Hepatocyte (in vitro differentiated cells): ENCODE measurements at regions not wholly inside any gene's neighbourhood (a gene's known extent, or its start where the extent isn't known, plus 50 kb on each side); places are given as distances from the start of the nearest gene placed in this dataset.
A peak's percentile ranks its signal among the peaks of the same experiment; 100 is the strongest.

ENCODE experiments used
- DNase-seq: peaks from one replicate; pipeline ENCODE4 v3.0.0-alpha.2; 2016; ENCODE audit warnings: low spot score
- H2AFZ ChIP-seq: fragments of 200-600 bp; sonication (generic); 2 replicates; pipeline ENCODE4 v1.6.0; 2016; ENCODE audit warnings: antibody characterized with exemption, mild to moderate bottlenecking
- H3K27ac ChIP-seq: fragments of 200-600 bp; sonication (generic); 2 replicates; pipeline ENCODE4 v1.5.1; 2016; ENCODE audit warnings: mild to moderate bottlenecking
- H3K27me3 ChIP-seq: fragments of 200-600 bp; sonication (generic); 2 replicates; pipeline ENCODE4 v1.6.1; 2016
- H3K36me3 ChIP-seq: fragments of 200-600 bp; sonication (generic); replicated peaks from 2 replicates; pipeline ENCODE4 v1.5.1; 2016; ENCODE audit warnings: low read depth; ENCODE audit not compliant: insufficient read depth
- H3K4me1 ChIP-seq: fragments of 200-600 bp; sonication (generic); 2 replicates; pipeline ENCODE4 v1.5.1; 2016; ENCODE audit warnings: mild to moderate bottlenecking, moderate library complexity; ENCODE audit not compliant: insufficient read depth
- H3K4me2 ChIP-seq: fragments of 200-600 bp; sonication (generic); 2 replicates; pipeline ENCODE4 v1.6.0; 2016
- H3K4me3 ChIP-seq: fragments of 200-600 bp; sonication (generic); 2 replicates; pipeline ENCODE4 v1.5.1; 2016; ENCODE audit warnings: mild to moderate bottlenecking
- H3K79me2 ChIP-seq: fragments of 200-600 bp; sonication (generic); 2 replicates; pipeline ENCODE4 v1.6.0; 2017; ENCODE audit warnings: mild to moderate bottlenecking
- H3K9me2 ChIP-seq: fragments of 200-600 bp; sonication (generic); replicated peaks from 2 replicates; pipeline ENCODE4 v1.6.0; 2017; ENCODE audit warnings: mild to moderate bottlenecking; ENCODE audit not compliant: insufficient read depth
- H3K9me3 ChIP-seq: fragments of 200-600 bp; sonication (generic); 2 replicates; pipeline ENCODE4 v1.5.1; 2016; ENCODE audit warnings: low read depth, mild to moderate bottlenecking
- H4K20me1 ChIP-seq: fragments of 200-600 bp; sonication (generic); 2 replicates; pipeline ENCODE4 v1.6.0; 2016; ENCODE audit warnings: mild to moderate bottlenecking; ENCODE audit not compliant: insufficient read depth, poor library complexity, severe bottlenecking
- EZH2 ChIP-seq: fragments of 200-600 bp; sonication (generic); IDR thresholded peaks from 2 replicates; pipeline ENCODE4 v1.6.1; 2016; ENCODE audit warnings: antibody characterized with exemption, mild to moderate bottlenecking, borderline replicate concordance
- EZH2phosphoT487 ChIP-seq: fragments of 200-600 bp; sonication (generic); IDR thresholded peaks from one replicate; pipeline ENCODE4 v1.6.1; 2018; ENCODE audit warnings: antibody characterized with exemption, mild to moderate bottlenecking, low read depth, moderate library complexity; ENCODE audit not compliant: unreplicated experiment, severe bottlenecking
- WGBS: methylation state at CpG from one replicate; pipeline ENCODE4 v1.1.6; 2016; ENCODE audit warnings: low lambda C conversion rate; ENCODE audit errors: missing lambda C conversion rate; 5-methylcytosine and 5-hydroxymethylcytosine counted together
- TF ChIP-seq, protein P1 (sequence below): fragments of 200-600 bp; sonication (generic); IDR thresholded peaks from 2 replicates; pipeline ENCODE4 v1.5.1; 2016; ENCODE audit warnings: antibody characterized with exemption, mild to moderate bottlenecking; ENCODE audit not compliant: poor library complexity

DNA sequence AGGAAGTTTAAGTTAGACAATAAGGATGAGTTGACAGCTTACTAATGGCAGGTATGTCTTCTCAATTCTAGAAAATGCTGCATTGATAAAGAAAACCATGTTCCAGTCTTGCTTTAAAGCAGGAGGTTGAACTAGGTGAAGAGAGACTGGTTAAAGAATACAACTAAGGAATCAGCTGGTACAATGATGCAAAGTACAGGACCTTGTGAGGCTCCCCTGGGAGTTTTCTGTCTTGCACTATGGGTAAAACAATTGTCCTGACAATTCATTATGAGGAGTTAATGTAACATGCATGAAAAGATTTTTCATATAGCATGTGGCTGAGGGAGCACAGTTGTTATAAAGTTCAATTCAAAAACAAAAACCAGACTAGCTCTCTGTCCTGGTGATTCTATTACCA lies 157.2 kb downstream of the BMP2 start:
- TF ChIP-seq, protein P1, sequence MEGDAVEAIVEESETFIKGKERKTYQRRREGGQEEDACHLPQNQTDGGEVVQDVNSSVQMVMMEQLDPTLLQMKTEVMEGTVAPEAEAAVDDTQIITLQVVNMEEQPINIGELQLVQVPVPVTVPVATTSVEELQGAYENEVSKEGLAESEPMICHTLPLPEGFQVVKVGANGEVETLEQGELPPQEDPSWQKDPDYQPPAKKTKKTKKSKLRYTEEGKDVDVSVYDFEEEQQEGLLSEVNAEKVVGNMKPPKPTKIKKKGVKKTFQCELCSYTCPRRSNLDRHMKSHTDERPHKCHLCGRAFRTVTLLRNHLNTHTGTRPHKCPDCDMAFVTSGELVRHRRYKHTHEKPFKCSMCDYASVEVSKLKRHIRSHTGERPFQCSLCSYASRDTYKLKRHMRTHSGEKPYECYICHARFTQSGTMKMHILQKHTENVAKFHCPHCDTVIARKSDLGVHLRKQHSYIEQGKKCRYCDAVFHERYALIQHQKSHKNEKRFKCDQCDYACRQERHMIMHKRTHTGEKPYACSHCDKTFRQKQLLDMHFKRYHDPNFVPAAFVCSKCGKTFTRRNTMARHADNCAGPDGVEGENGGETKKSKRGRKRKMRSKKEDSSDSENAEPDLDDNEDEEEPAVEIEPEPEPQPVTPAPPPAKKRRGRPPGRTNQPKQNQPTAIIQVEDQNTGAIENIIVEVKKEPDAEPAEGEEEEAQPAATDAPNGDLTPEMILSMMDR = no peak
- no peak for TF ChIP-seq EZH2phosphoT487
- TF ChIP-seq EZH2 = no peak
- H3K4me3 ChIP-seq = no peak overlapping the region
- no peaks in the 10 kb centered on the region for H4K20me1 ChIP-seq
- H3K27me3 ChIP-seq = no peaks in the 10 kb centered on the region
- peak overlapping the region; percentile 18 for H3K27ac ChIP-seq
- no peaks in the 10 kb centered on the region for H3K79me2 ChIP-seq
- H3K4me1 ChIP-seq = peaks cover 10% of the 10 kb centered on the region
- H3K4me2 ChIP-seq = peak overlapping the region; percentile 59
- H3K9me2 ChIP-seq = no peaks in the 10 kb centered on the region
- H3K36me3 ChIP-seq = no peaks in the 10 kb centered on the region
- H2AFZ ChIP-seq = no peak overlapping the region
- DNase-seq = no peak
- H3K9me3 ChIP-seq = no peaks in the 10 kb centered on the region

DNA sequence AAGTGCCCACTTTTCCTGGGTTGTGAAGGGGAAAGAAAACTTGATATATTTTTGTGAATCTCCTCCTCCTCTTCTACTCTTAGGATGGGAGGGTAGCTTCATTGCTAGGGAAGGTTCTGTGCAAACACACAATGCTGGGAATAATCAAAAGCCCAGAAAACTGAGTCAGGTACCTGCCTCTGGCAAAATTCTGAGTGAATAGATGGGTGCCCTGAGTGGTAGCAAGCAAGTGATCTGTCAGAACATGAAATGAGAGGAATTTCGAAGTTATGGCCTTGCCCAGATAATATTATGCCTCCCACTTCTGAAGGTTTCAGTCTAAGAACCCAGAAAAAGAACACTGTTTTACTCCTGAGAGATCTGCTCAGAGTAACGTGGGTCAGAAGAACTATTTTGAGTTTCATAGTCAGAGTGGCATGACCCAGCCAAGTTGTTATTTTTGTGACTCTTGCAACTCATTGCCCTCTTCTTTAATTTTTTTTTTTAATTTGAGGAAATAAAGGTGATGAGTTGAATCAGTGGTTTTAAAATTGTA lies 158.3 kb downstream of the BMP2 start:
- H3K9me2 ChIP-seq = no peaks in the 10 kb centered on the region
- H3K79me2 ChIP-seq = no peaks in the 10 kb centered on the region
- TF ChIP-seq EZH2 (no peak), EZH2phosphoT487 (no peak)
- TF ChIP-seq, protein P1 = no peak
- no peaks in the 10 kb centered on the region for H3K36me3 ChIP-seq
- H4K20me1 ChIP-seq = no peaks in the 10 kb centered on the region
- no peak overlapping the region for H3K4me3 ChIP-seq
- H3K4me1 ChIP-seq = peaks cover 10% of the 10 kb centered on the region
- no peaks in the 10 kb centered on the region for H3K9me3 ChIP-seq
- H3K4me2 ChIP-seq = peak overlapping the region; percentile 59
- WGBS = 70% methylated on average over 2 of the region's 2 CpGs
- H2AFZ ChIP-seq = no peak overlapping the region
- no peak overlapping the region for H3K27ac ChIP-seq
- no peak for DNase-seq
- no peaks in the 10 kb centered on the region for H3K27me3 ChIP-seq

DNA sequence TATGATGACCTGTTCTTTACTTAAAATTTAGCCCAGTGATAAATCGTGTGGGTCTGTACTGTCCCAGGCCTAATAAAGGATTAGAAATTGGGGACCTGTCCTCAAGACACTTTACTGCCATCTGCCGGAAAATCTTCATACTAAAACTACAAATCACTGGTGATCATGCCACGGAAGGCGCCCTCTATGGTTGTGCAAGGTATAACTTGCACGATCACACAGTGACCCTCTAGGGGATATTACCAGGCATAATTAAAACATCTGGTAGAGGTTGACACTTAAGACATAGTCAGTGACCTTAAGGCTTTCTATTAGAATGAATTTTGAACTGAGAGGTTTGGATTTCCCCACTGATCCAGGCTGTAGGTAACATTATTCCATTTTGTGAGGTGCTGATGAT lies 172.6 kb downstream of the BMP2 start:
- H3K4me2 ChIP-seq = no peak overlapping the region
- H3K4me1 ChIP-seq = no peaks in the 10 kb centered on the region
- no peaks in the 10 kb centered on the region for H4K20me1 ChIP-seq
- no peak overlapping the region for H2AFZ ChIP-seq
- no peak overlapping the region for H3K4me3 ChIP-seq
- no peaks in the 10 kb centered on the region for H3K27me3 ChIP-seq
- no peak overlapping the region for H3K27ac ChIP-seq
- H3K9me2 ChIP-seq = no peaks in the 10 kb centered on the region
- WGBS = 45% methylated on average over 5 of the region's 5 CpGs
- TF ChIP-seq EZH2 = no peak
- TF ChIP-seq, protein P1 = peak; percentile 45
- peak; percentile 29 for DNase-seq
- no peaks in the 10 kb centered on the region for H3K9me3 ChIP-seq
- H3K79me2 ChIP-seq = no peaks in the 10 kb centered on the region
- no peaks in the 10 kb centered on the region for H3K36me3 ChIP-seq

DNA sequence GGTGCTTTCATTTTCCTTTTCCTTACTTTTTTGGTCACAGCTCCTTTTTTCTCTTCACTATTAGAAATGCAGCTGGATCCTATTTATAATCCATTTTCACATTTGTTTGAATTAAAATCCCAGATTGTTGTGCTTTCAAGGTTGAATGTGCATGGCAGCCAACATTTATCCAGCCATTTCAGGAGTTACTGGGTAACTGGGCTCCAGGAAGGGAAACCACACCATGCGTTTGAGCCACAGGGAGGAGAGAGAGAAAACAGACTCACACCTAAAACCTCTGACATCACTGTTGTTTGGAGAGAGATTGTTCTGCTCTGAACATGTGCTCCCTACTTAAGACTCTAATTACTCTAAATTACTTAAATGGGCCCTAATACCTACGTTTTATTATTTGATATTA lies 173.4 kb downstream of the BMP2 start:
- no peak for TF ChIP-seq EZH2phosphoT487
- TF ChIP-seq, protein P1 = no peak
- TF ChIP-seq EZH2 = no peak
- H3K27me3 ChIP-seq = no peaks in the 10 kb centered on the region
- no peaks in the 10 kb centered on the region for H3K36me3 ChIP-seq
- H3K79me2 ChIP-seq = no peaks in the 10 kb centered on the region
- H3K27ac ChIP-seq = no peak overlapping the region
- H3K9me2 ChIP-seq = no peaks in the 10 kb centered on the region
- no peak overlapping the region for H3K4me2 ChIP-seq
- 38% methylated on average over 2 of the region's 2 CpGs for WGBS
- no peak overlapping the region for H2AFZ ChIP-seq
- DNase-seq = no peak
- H4K20me1 ChIP-seq = no peaks in the 10 kb centered on the region
- H3K9me3 ChIP-seq = no peaks in the 10 kb centered on the region
- H3K4me1 ChIP-seq = no peaks in the 10 kb centered on the region
- no peak overlapping the region for H3K4me3 ChIP-seq
